ENCODE measurements at regions not wholly inside any gene's neighbourhood (a gene's known extent, or its start where the extent isn't known, plus 50 kb on each side); places are given as distances from the start of the nearest gene placed in this dataset.

DNA sequence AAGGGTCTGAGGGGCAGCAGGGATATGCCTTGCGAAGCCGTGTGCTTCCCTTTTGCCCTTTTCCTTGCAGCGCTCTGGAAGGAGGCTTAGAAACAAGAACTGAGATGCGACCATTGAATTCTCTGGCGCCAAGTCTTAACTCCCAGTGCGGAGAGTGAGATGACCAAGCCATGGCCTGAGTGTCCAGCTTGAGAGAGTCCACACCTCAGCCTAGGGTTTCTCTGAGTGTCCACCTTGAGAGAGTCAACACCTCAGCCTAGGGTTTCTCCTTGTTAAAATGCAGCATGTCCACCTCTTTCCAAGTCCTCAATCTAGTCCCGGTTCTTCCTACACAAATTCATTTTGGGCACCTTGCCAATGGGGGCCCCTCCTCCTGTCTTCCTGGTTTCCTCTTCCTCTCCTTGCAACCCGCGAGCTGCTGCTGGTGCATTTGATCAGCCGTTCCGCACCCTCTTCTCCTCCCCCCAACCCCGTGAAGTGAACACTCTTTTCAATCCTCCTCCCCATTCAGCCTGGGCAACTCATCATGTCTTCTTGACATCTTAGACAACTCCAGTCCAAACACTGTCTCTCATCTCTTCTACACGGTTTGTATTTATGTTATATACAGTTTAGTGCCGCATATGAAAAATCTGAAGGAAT lies 178.2 kb upstream of the PITRM1 start:
- no peak for DNase-seq (ENCODE audit: low read depth)
- H3K4me3 ChIP-seq (ENCODE audit: low read depth, low read length): no peak overlapping the region
- no peak for TF ChIP-seq CTCF (IDR thresholded peaks at IDR 0.05; ENCODE audit: insufficient read depth, low read depth, low read length)

GRCh38 chr10:3350205-3350604 lies 177.6 kb upstream of the PITRM1 start:
- no peak overlapping the region for H3K4me3 ChIP-seq (ENCODE audit: low read depth, low read length)
- no peak for TF ChIP-seq CTCF (IDR thresholded peaks at IDR 0.05; ENCODE audit: insufficient read depth, low read depth, low read length)
- no peak for DNase-seq (ENCODE audit: low read depth)

DNA sequence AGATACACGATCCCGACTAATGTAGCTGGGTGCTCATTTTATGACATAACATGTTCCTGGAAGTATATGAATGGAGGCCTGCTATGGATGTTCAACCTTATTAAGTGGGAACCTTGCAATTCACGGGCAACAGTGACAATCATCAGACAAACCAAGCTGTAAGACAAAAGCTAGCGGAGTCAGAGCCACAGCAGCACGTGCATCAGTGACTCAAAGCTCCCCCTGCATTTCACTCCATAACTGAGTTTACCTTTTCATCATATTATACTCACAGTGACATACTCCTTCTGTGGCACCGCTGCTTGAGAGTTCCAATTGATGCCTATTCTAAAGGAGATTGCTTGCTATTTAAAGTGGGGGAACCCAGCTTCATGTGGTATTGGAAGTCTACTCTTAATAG lies 176.0 kb upstream of the PITRM1 start:
- H3K4me3 ChIP-seq (ENCODE audit: low read depth, low read length): no peak overlapping the region
- TF ChIP-seq CTCF (IDR thresholded peaks at IDR 0.05; ENCODE audit: insufficient read depth, low read depth, low read length): no peak
- DNase-seq (ENCODE audit: low read depth): no peak

- TF ChIP-seq CTCF (IDR thresholded peaks at IDR 0.05; ENCODE audit: insufficient read depth, low read depth, low read length): no peak
- no peak for DNase-seq (ENCODE audit: low read depth)
- H3K4me3 ChIP-seq (ENCODE audit: low read depth, low read length): no peak overlapping the region
Observed at GRCh38 chr10:3347413-3348182, 175.0 kb upstream of the PITRM1 start.

GRCh38 chr10:3346851-3347250 lies 174.3 kb upstream of the PITRM1 start:
- no peak for DNase-seq (ENCODE audit: low read depth)
- H3K4me3 ChIP-seq (ENCODE audit: low read depth, low read length): no peak overlapping the region
- no peak for TF ChIP-seq CTCF (IDR thresholded peaks at IDR 0.05; ENCODE audit: insufficient read depth, low read depth, low read length)

GRCh38 chr10:3342771-3343170 lies 170.2 kb upstream of the PITRM1 start:
- no peak for DNase-seq (ENCODE audit: low read depth)
- H3K4me3 ChIP-seq (ENCODE audit: low read depth, low read length): no peak overlapping the region
- TF ChIP-seq CTCF (IDR thresholded peaks at IDR 0.05; ENCODE audit: insufficient read depth, low read depth, low read length): no peak

All from fibroblast of villous mesenchyme (primary cell).